Ovary (tissue), 7 donors: ENCODE measurements at regions not wholly inside any gene's neighbourhood (a gene's known extent, or its start where the extent isn't known, plus 50 kb on each side); places are given as distances from the start of the nearest gene placed in this dataset.

Source experiments
- DNase-seq, 5 donors: peaks; one replicate each; pipeline ENCODE4 v3.0.0-alpha.2; 2019 to 2020
- H3K27ac ChIP-seq, 2 donors: fragments of 200-600 bp; one replicate each; pipeline versions ENCODE4 v1.5.1 to v1.8.0; 2019 to 2022
- H3K27me3 ChIP-seq: fragments of 200-600 bp; one replicate; pipeline ENCODE4 v1.8.0; 2022
- H3K36me3 ChIP-seq: fragments of 200-600 bp; sonication (generic); one replicate; pipeline ENCODE4 v1.5.1; 2019
- H3K4me1 ChIP-seq: one replicate; pipeline ENCODE4 v1.8.1; 2013; ENCODE audit warnings: mild to moderate bottlenecking, moderate library complexity; ENCODE audit not compliant: insufficient read depth
- H3K4me3 ChIP-seq: fragments of 200-600 bp; sonication (generic); one replicate; pipeline ENCODE4 v1.5.1; 2017
- H3K9me3 ChIP-seq, 2 donors: fragments of 200-600 bp in 1 of 2; sonication (generic) in 1 of 2; one replicate each; pipeline versions ENCODE4 v1.5.1 to v1.8.1; 2013 to 2019; ENCODE audit warnings: mild to moderate bottlenecking in 1 of 2, moderate library complexity in 1 of 2
- CTCF ChIP-seq, 3 donors: fragments of 450-650 bp in 2 of 3; fragments of 200-600 bp in 1 of 3; IDR thresholded peaks; one replicate each; pipeline versions ENCODE4 v1.5.1 to v1.8.0; 2016 to 2022; ENCODE audit warnings: antibody characterized with exemption in 3 of 3, mild to moderate bottlenecking in 1 of 3
- EP300 ChIP-seq: sonication (generic); formaldehyde crosslinking; IDR thresholded peaks from one replicate; pipeline ENCODE4 v1.6.1; 2017; ENCODE audit warnings: antibody characterized with exemption
- POLR2A ChIP-seq: fragments of 450-650 bp; IDR thresholded peaks from one replicate; pipeline ENCODE4 v1.6.1; 2017; ENCODE audit warnings: antibody characterized with exemption, mild to moderate bottlenecking, moderate library complexity
- WGBS, 3 donors: extraction: QIAGEN DNeasy Blood & Tissue Kit in 1 of 3; methylation state at CpG; one replicate each; pipeline versions ENCODE4 v1.1.5 to v1.1.7; 2013 to 2017; 5-methylcytosine and 5-hydroxymethylcytosine counted together
- intact Hi-C, 4 donors: fragments of 100-400 bp; cut with DNase I; formaldehyde crosslinking; loops; one replicate each; pipeline versions ENCODE4 v1.11.0 to v1.15.1; 2022 to 2023
- donor health status: DM: no; HTN: no; CAD: no; lungs with moderate emphysema.
- donor health status: DM: no; HTN: no; CAD: no.
- donor health status: Bipolar disorder and iron deficiency.
- donor health status: DM: no; HTN: no; CAD: no.
- donor health status: DM: yes; HTN: yes; CAD: no.

GRCh38 chr16:6570530-6570929 lies 762.1 kb upstream of the RBFOX1 start:
- no peaks in the 10 kb centered on the region for H3K9me3 ChIP-seq
- H3K4me1 ChIP-seq, result no peaks in the 10 kb centered on the region
- H3K27ac ChIP-seq, result no peak overlapping the region
- TF ChIP-seq CTCF (IDR thresholded peaks at IDR 0.05), result no peak
- TF ChIP-seq EP300, result no peak
- no peak for TF ChIP-seq POLR2A
- 69 to 82% (median 81%) methylated on average over 2 of the region's 2 CpGs for WGBS, 3 donors
- DNase-seq, result no peak
- intact Hi-C loops, result no loop called here
- H3K27me3 ChIP-seq, result no peaks in the 10 kb centered on the region
- no peaks in the 10 kb centered on the region for H3K36me3 ChIP-seq
- H3K4me3 ChIP-seq, result no peak overlapping the region

- no peaks in the 10 kb centered on the region for H3K27me3 ChIP-seq
- H3K9me3 ChIP-seq, result no peaks in the 10 kb centered on the region
- no peaks in the 10 kb centered on the region for H3K36me3 ChIP-seq
- intact Hi-C loops, result no loop called here
- no peak for DNase-seq
- no peak overlapping the region for H3K4me3 ChIP-seq
- 73 to 82% (median 82%) methylated on average over 3 of the region's 3 CpGs for WGBS, 3 donors
- H3K27ac ChIP-seq, result no peak overlapping the region
- H3K4me1 ChIP-seq, result no peaks in the 10 kb centered on the region
- no peak for TF ChIP-seq EP300
- no peak for TF ChIP-seq POLR2A
- TF ChIP-seq CTCF (IDR thresholded peaks at IDR 0.05), result no peak
Measured at GRCh38 chr16:6562986-6563385, 769.7 kb upstream of the RBFOX1 start.

- no peaks in the 10 kb centered on the region for H3K36me3 ChIP-seq
- H3K27me3 ChIP-seq, result no peaks in the 10 kb centered on the region
- H3K4me3 ChIP-seq, result no peak overlapping the region
- intact Hi-C loops, result no loop called here
- DNase-seq, result no peak
- no peaks in the 10 kb centered on the region for H3K4me1 ChIP-seq
- H3K27ac ChIP-seq, result no peak overlapping the region
- H3K9me3 ChIP-seq, result no peaks in the 10 kb centered on the region
- no peak for TF ChIP-seq CTCF (IDR thresholded peaks at IDR 0.05)
- no peak for TF ChIP-seq POLR2A
- no peak for TF ChIP-seq EP300
- WGBS, 3 donors, result 39 to 42% (median 40%) methylated on average over 4 of the region's 4 CpGs
Measured at GRCh38 chr16:6560306-6561100, 772.1 kb upstream of the RBFOX1 start.

- Histone ChIP-seq H3K9me3 (no peaks in the 10 kb centered on the region), H3K36me3 (no peaks in the 10 kb centered on the region), H3K27ac (no peak overlapping the region), H3K4me3 (no peak overlapping the region), H3K4me1 (no peaks in the 10 kb centered on the region), H3K27me3 (no peaks in the 10 kb centered on the region)
- WGBS, 3 donors, result 34 to 42% (median 41%) methylated on average over 7 of the region's 7 CpGs
- TF ChIP-seq CTCF (IDR thresholded peaks at IDR 0.05), result no peak
- no peak for TF ChIP-seq POLR2A
- no peak for TF ChIP-seq EP300
- DNase-seq, result no peak
- intact Hi-C loops, result no loop called here
Measured at GRCh38 chr16:6558661-6559060, 774.0 kb upstream of the RBFOX1 start.
